K562 (cell line): ENCODE measurements at regions not wholly inside any gene's neighbourhood (a gene's known extent, or its start where the extent isn't known, plus 50 kb on each side); places are given as distances from the start of the nearest gene placed in this dataset.

Experiments
- ATAC-seq: fragments of 200-7000 bp; cut with Tn5 transposase; 3 replicates; pipeline ENCODE4 v1.9.1; 2020; ENCODE audit warnings: moderate library complexity
- BruUV-seq: library from RNA; stranded (reverse); fragments of 400-500 nt; replicated peaks from 2 replicates; lab custom pipeline; 2021; lab: Mats Ljungman, UMichigan
- CTCF ChIA-PET: fragments of 300-600 bp; formaldehyde crosslinking; extraction: SDS; loops from one replicate; lab custom pipeline; 2021; ENCODE audit warnings: low intra/inter-chr PET ratio; lab: Yijun Ruan, JAX
- POLR2A ChIA-PET: fragments of 300-600, 350-650 bp; sonication (Branson Sonifier 250); formaldehyde crosslinking; extraction: SDS; loops from one replicate; lab custom pipeline; 2021; ENCODE audit warnings: antibody characterized with exemption, inconsistent platforms; lab: Yijun Ruan, JAX
- DNase-seq, 4 experiments: peaks; one replicate each; pipeline versions ENCODE4 v3.0.0 to v3.0.0-alpha.2; 2011 to 2018; ENCODE audit warnings: low spot score in 3 of 4, mixed read lengths in 3 of 4; ENCODE audit errors: extremely low read depth in 1 of 4
- FAIRE-seq: peaks from 2 replicates; lab custom pipeline; 2011; peaks lifted over from hg19 to GRCh38; lab: Jason Lieb, UNC
- H2AFZ ChIP-seq: 2 replicates; pipeline ENCODE4 v1.6.0; 2011; ENCODE audit warnings: low read depth, low read length, control low read depth, inconsistent platforms
- H3K27ac ChIP-seq: fragments of 200-600 bp; 3 replicates; pipeline ENCODE4 v1.8.0; 2011; ENCODE audit warnings: low read depth, mild to moderate bottlenecking, control low read depth, inconsistent platforms, low read length, moderate library complexity, mixed read lengths; ENCODE audit errors: extremely low read depth
- H3K27me3 ChIP-seq, 2 experiments: fragments of 300-600 bp in 1 of 2; 2 replicates in 1 of 2; 3 replicates in 1 of 2; pipeline versions ENCODE4 v1.6.0 to v1.8.0; 2011; ENCODE audit warnings: inconsistent platforms in 2 of 2, low read length in 2 of 2, mild to moderate bottlenecking in 1 of 2, mixed read lengths in 1 of 2, moderate library complexity in 1 of 2; ENCODE audit not compliant: control insufficient read depth in 2 of 2, insufficient read depth in 2 of 2
- H3K36me3 ChIP-seq: fragments of 300-600 bp; 3 replicates; pipeline ENCODE4 v1.8.0; 2011; ENCODE audit warnings: mild to moderate bottlenecking, low read length, inconsistent platforms; ENCODE audit not compliant: control insufficient read depth, insufficient read depth
- H3K4me1 ChIP-seq, 2 experiments: fragments of 200-600 bp in 1 of 2; replicated peaks in 1 of 2; 2 replicates in 1 of 2; 3 replicates in 1 of 2; pipeline versions ENCODE4 v1.5.1 to v1.8.0; 2011; ENCODE audit warnings: inconsistent platforms in 2 of 2, low read length in 2 of 2, mild to moderate bottlenecking in 1 of 2, mixed read lengths in 1 of 2, moderate library complexity in 1 of 2; ENCODE audit not compliant: control insufficient read depth in 2 of 2, insufficient read depth in 2 of 2
- H3K4me2 ChIP-seq: 2 replicates; pipeline ENCODE4 v1.6.1; 2011; ENCODE audit warnings: low read length, control low read depth, inconsistent platforms, mixed read lengths; ENCODE audit not compliant: insufficient read depth
- H3K4me3 ChIP-seq: fragments of 200-600 bp; sonication (generic), shearing (Covaris generic); 2 replicates; pipeline ENCODE4 v1.5.1; 2016; ENCODE audit warnings: control low read depth, inconsistent platforms
- H3K79me2 ChIP-seq: fragments of 200-600 bp; 3 replicates; pipeline ENCODE4 v1.8.0; 2011; ENCODE audit warnings: low read length, inconsistent platforms; ENCODE audit not compliant: control insufficient read depth, insufficient read depth
- H3K9ac ChIP-seq, 2 experiments: 2 replicates each; pipeline versions ENCODE4 v1.6.0 to v1.6.1; 2011; ENCODE audit warnings: low read depth in 2 of 2, low read length in 2 of 2, control low read depth in 1 of 2, inconsistent platforms in 1 of 2, mild to moderate bottlenecking in 1 of 2, mixed read lengths in 1 of 2; ENCODE audit not compliant: insufficient read depth in 1 of 2
- H3K9me1 ChIP-seq: one replicate; pipeline ENCODE4 v1.6.0; 2011; ENCODE audit warnings: inconsistent platforms, mild to moderate bottlenecking, low read length, moderate library complexity; ENCODE audit not compliant: control insufficient read depth, insufficient read depth
- H3K9me3 ChIP-seq: replicated peaks from 2 replicates; pipeline ENCODE4 v1.5.1; 2011; ENCODE audit warnings: low read depth, low read length, inconsistent platforms; ENCODE audit not compliant: control insufficient read depth, insufficient read depth
- H4K20me1 ChIP-seq: replicated peaks from 2 replicates; pipeline ENCODE4 v1.6.1; 2011; ENCODE audit warnings: low read length, inconsistent platforms, mixed read lengths; ENCODE audit not compliant: control insufficient read depth, insufficient read depth
- ATF2 ChIP-seq: sonication (generic); formaldehyde crosslinking; IDR thresholded peaks from 2 replicates; pipeline ENCODE4 v1.8.1; 2022; ENCODE audit warnings: missing genetic modification reagents
- CBX5 ChIP-seq: IDR thresholded peaks from 2 replicates; pipeline ENCODE4 v1.6.1; 2014; ENCODE audit warnings: low read depth, borderline replicate concordance
- CEBPZ ChIP-seq: fragments of 150-350 bp; IDR thresholded peaks from 2 replicates; pipeline ENCODE4 v1.6.1; 2014; ENCODE audit warnings: low read depth, mild to moderate bottlenecking, low read length, borderline replicate concordance
- EP400 ChIP-seq: fragments of 450-650 bp; IDR thresholded peaks from 2 replicates; pipeline ENCODE4 v1.6.1; 2017; ENCODE audit warnings: antibody characterized with exemption, mild to moderate bottlenecking, moderate library complexity
- FIP1L1 ChIP-seq: fragments of 200-400 bp; formaldehyde crosslinking; IDR thresholded peaks from 2 replicates; pipeline ENCODE4 v1.6.1; 2018; ENCODE audit warnings: mild to moderate bottlenecking, low read depth, low read length; ENCODE audit not compliant: poor library complexity, severe bottlenecking
- FOXJ2 ChIP-seq: fragments of 200-800 bp; sonication (Bioruptor generic); IDR thresholded peaks from 2 replicates; pipeline ENCODE4 v1.6.1; 2016; ENCODE audit warnings: missing genetic modification characterization, missing compliant biosample characterization
- NR2C1 ChIP-seq, 2 experiments: fragments of 450-650 bp; IDR thresholded peaks; 2 replicates each; pipeline ENCODE4 v1.6.1; 2017; ENCODE audit warnings: mild to moderate bottlenecking in 2 of 2, antibody characterized with exemption in 1 of 2, inconsistent platforms in 1 of 2, missing compliant biosample characterization in 1 of 2, missing genetic modification characterization in 1 of 2
- PHF8 ChIP-seq: fragments of 200-600 bp; sonication (generic); IDR thresholded peaks from 2 replicates; pipeline ENCODE4 v1.6.1; 2012; ENCODE audit warnings: mixed run types, mild to moderate bottlenecking, inconsistent platforms, low read length, moderate library complexity, borderline replicate concordance
- POLR2B ChIP-seq: fragments of 450-650 bp; IDR thresholded peaks from 2 replicates; pipeline ENCODE4 v1.6.1; 2018; ENCODE audit warnings: low read depth; ENCODE audit not compliant: partially characterized antibody
- RBM15 ChIP-seq: fragments of 200-400 bp; formaldehyde crosslinking; IDR thresholded peaks from 2 replicates; pipeline ENCODE4 v1.6.1; 2018; ENCODE audit warnings: mild to moderate bottlenecking, low read length, moderate library complexity; ENCODE audit not compliant: insufficient read depth
- TOE1 ChIP-seq, 2 experiments: fragments of 450-650 bp in 1 of 2; sonication (generic) in 1 of 2; formaldehyde crosslinking in 1 of 2; IDR thresholded peaks; 2 replicates each; pipeline versions ENCODE4 v1.7.1 to v1.8.0; 2016 to 2022; ENCODE audit warnings: borderline replicate concordance in 2 of 2, mild to moderate bottlenecking in 2 of 2, antibody characterized with exemption in 1 of 2, inconsistent platforms in 1 of 2, low read depth in 1 of 2, missing genetic modification reagents in 1 of 2, moderate library complexity in 1 of 2
- TSHZ1 ChIP-seq: fragments of 250-450 bp; sonication (Bioruptor Pico); IDR thresholded peaks from 2 replicates; pipeline ENCODE4 v1.4.0; 2020; ENCODE audit warnings: mild to moderate bottlenecking, moderate library complexity
- ZNF551 ChIP-seq: fragments of 250-450 bp; sonication (Bioruptor Pico); IDR thresholded peaks from 2 replicates; pipeline ENCODE4 v1.5.0; 2021; ENCODE audit warnings: mild to moderate bottlenecking, moderate library complexity
- WGBS: fragments of 100-300 bp; shearing (Covaris generic); methylation state at CpG from one replicate; pipeline ENCODE4 v1.1.6; 2016; ENCODE audit warnings: low coverage, mixed read lengths; ENCODE audit not compliant: insufficient coverage; ENCODE audit errors: missing lambda C conversion rate; 5-methylcytosine and 5-hydroxymethylcytosine counted together
- in situ Hi-C: fragments of 300-500 bp; cut with MboI; formaldehyde crosslinking; loops from 4 replicates; pipeline ENCODE4 v1.15.0; 2018; ENCODE audit warnings: inconsistent platforms, mixed read lengths
- intact Hi-C: fragments of 100-400 bp; cut with micrococcal nuclease; formaldehyde crosslinking; loops from 2 replicates; pipeline ENCODE4 v1.14.2; 2022

GRCh38 chr13:34155931-34156607 is 338.1 kb downstream of the RFC3 start:
- Histone ChIP-seq H3K27ac (no peak overlapping the region), H3K9me3 (no peaks in the 10 kb centered on the region), H3K79me2 (no peaks in the 10 kb centered on the region), H3K4me3 (no peak overlapping the region), H3K4me1 (no peaks in the 10 kb centered on the region), H4K20me1 (no peaks in the 10 kb centered on the region), H3K27me3 (no peaks in the 10 kb centered on the region), H3K9ac (no peak overlapping the region), H3K9me1 (no peaks in the 10 kb centered on the region), H2AFZ (no peak overlapping the region), H3K36me3 (no peaks in the 10 kb centered on the region), H3K4me2 (no peak overlapping the region)
- WGBS = 2% methylated on average over 9 of the region's 10 CpGs
- POLR2A ChIA-PET = no interaction called here
- intact Hi-C loops (no loop called here), in situ Hi-C loops (no loop called here)
- ATAC-seq (no peak), FAIRE-seq (no peak), DNase-seq (no peak)
- BruUV-seq = no TSS peak
- CTCF ChIA-PET = no interaction called here
- TF ChIP-seq FIP1L1 (no peak), ATF2 (CRISPR knock-in tag) (no peak), ZNF551 (no peak), FOXJ2 (tag) (no peak), EP400 (no peak), TSHZ1 (CRISPR knock-in tag) (no peak), NR2C1 (IDR thresholded peaks at IDR 0.05) (no peak), NR2C1 (tag; IDR thresholded peaks at IDR 0.05) (no peak), CBX5 (no peak), TOE1 (IDR thresholded peaks at IDR 0.05; ENCODE audit: borderline replicate concordance) (no peak), TOE1 (CRISPR knock-in tag; IDR thresholded peaks at IDR 0.05; ENCODE audit: borderline replicate concordance, low read depth) (no peak), POLR2B (no peak), PHF8 (no peak), RBM15 (no peak), CEBPZ (no peak)
